K562 (cell line): ENCODE measurements at regions not wholly inside any gene's neighbourhood (a gene's known extent, or its start where the extent isn't known, plus 50 kb on each side); places are given as distances from the start of the nearest gene placed in this dataset.

Experiments
- ATAC-seq: fragments of 200-7000 bp; cut with Tn5 transposase; 3 replicates; pipeline ENCODE4 v1.9.1; 2020; ENCODE audit warnings: moderate library complexity
- BruUV-seq: library from RNA; stranded (reverse); fragments of 400-500 nt; replicated peaks from 2 replicates; lab custom pipeline; 2021; lab: Mats Ljungman, UMichigan
- CTCF ChIA-PET: fragments of 300-600 bp; formaldehyde crosslinking; extraction: SDS; loops from one replicate; lab custom pipeline; 2021; ENCODE audit warnings: low intra/inter-chr PET ratio; lab: Yijun Ruan, JAX
- POLR2A ChIA-PET: fragments of 300-600, 350-650 bp; sonication (Branson Sonifier 250); formaldehyde crosslinking; extraction: SDS; loops from one replicate; lab custom pipeline; 2021; ENCODE audit warnings: antibody characterized with exemption, inconsistent platforms; lab: Yijun Ruan, JAX
- DNase-seq, 4 experiments: peaks; one replicate each; pipeline versions ENCODE4 v3.0.0 to v3.0.0-alpha.2; 2011 to 2018; ENCODE audit warnings: low spot score in 3 of 4, mixed read lengths in 3 of 4; ENCODE audit errors: extremely low read depth in 1 of 4
- FAIRE-seq: peaks from 2 replicates; lab custom pipeline; 2011; peaks lifted over from hg19 to GRCh38; lab: Jason Lieb, UNC
- H2AFZ ChIP-seq: 2 replicates; pipeline ENCODE4 v1.6.0; 2011; ENCODE audit warnings: low read depth, low read length, control low read depth, inconsistent platforms
- H3K27ac ChIP-seq: fragments of 200-600 bp; 3 replicates; pipeline ENCODE4 v1.8.0; 2011; ENCODE audit warnings: low read depth, mild to moderate bottlenecking, control low read depth, inconsistent platforms, low read length, moderate library complexity, mixed read lengths; ENCODE audit errors: extremely low read depth
- H3K27me3 ChIP-seq, 2 experiments: fragments of 300-600 bp in 1 of 2; 2 replicates in 1 of 2; 3 replicates in 1 of 2; pipeline versions ENCODE4 v1.6.0 to v1.8.0; 2011; ENCODE audit warnings: inconsistent platforms in 2 of 2, low read length in 2 of 2, mild to moderate bottlenecking in 1 of 2, mixed read lengths in 1 of 2, moderate library complexity in 1 of 2; ENCODE audit not compliant: control insufficient read depth in 2 of 2, insufficient read depth in 2 of 2
- H3K36me3 ChIP-seq: fragments of 300-600 bp; 3 replicates; pipeline ENCODE4 v1.8.0; 2011; ENCODE audit warnings: mild to moderate bottlenecking, low read length, inconsistent platforms; ENCODE audit not compliant: control insufficient read depth, insufficient read depth
- H3K4me1 ChIP-seq, 2 experiments: fragments of 200-600 bp in 1 of 2; replicated peaks in 1 of 2; 2 replicates in 1 of 2; 3 replicates in 1 of 2; pipeline versions ENCODE4 v1.5.1 to v1.8.0; 2011; ENCODE audit warnings: inconsistent platforms in 2 of 2, low read length in 2 of 2, mild to moderate bottlenecking in 1 of 2, mixed read lengths in 1 of 2, moderate library complexity in 1 of 2; ENCODE audit not compliant: control insufficient read depth in 2 of 2, insufficient read depth in 2 of 2
- H3K4me2 ChIP-seq: 2 replicates; pipeline ENCODE4 v1.6.1; 2011; ENCODE audit warnings: low read length, control low read depth, inconsistent platforms, mixed read lengths; ENCODE audit not compliant: insufficient read depth
- H3K4me3 ChIP-seq: fragments of 200-600 bp; sonication (generic), shearing (Covaris generic); 2 replicates; pipeline ENCODE4 v1.5.1; 2016; ENCODE audit warnings: control low read depth, inconsistent platforms
- H3K79me2 ChIP-seq: fragments of 200-600 bp; 3 replicates; pipeline ENCODE4 v1.8.0; 2011; ENCODE audit warnings: low read length, inconsistent platforms; ENCODE audit not compliant: control insufficient read depth, insufficient read depth
- H3K9ac ChIP-seq, 2 experiments: 2 replicates each; pipeline versions ENCODE4 v1.6.0 to v1.6.1; 2011; ENCODE audit warnings: low read depth in 2 of 2, low read length in 2 of 2, control low read depth in 1 of 2, inconsistent platforms in 1 of 2, mild to moderate bottlenecking in 1 of 2, mixed read lengths in 1 of 2; ENCODE audit not compliant: insufficient read depth in 1 of 2
- H3K9me1 ChIP-seq: one replicate; pipeline ENCODE4 v1.6.0; 2011; ENCODE audit warnings: inconsistent platforms, mild to moderate bottlenecking, low read length, moderate library complexity; ENCODE audit not compliant: control insufficient read depth, insufficient read depth
- H3K9me3 ChIP-seq: replicated peaks from 2 replicates; pipeline ENCODE4 v1.5.1; 2011; ENCODE audit warnings: low read depth, low read length, inconsistent platforms; ENCODE audit not compliant: control insufficient read depth, insufficient read depth
- H4K20me1 ChIP-seq: replicated peaks from 2 replicates; pipeline ENCODE4 v1.6.1; 2011; ENCODE audit warnings: low read length, inconsistent platforms, mixed read lengths; ENCODE audit not compliant: control insufficient read depth, insufficient read depth
- ASH1L ChIP-seq: fragments of 450-650 bp; IDR thresholded peaks from 2 replicates; pipeline ENCODE4 v1.6.1; 2018; ENCODE audit warnings: borderline replicate concordance, mild to moderate bottlenecking, low read depth; ENCODE audit not compliant: partially characterized antibody
- EHMT2 ChIP-seq: fragments of 450-650 bp; IDR thresholded peaks from 2 replicates; pipeline ENCODE4 v1.6.1; 2018; ENCODE audit warnings: antibody characterized with exemption
- MIER1 ChIP-seq: fragments of 450-650 bp; IDR thresholded peaks from 2 replicates; pipeline ENCODE4 v1.6.1; 2016; ENCODE audit warnings: antibody characterized with exemption, mild to moderate bottlenecking, low read depth
- NFIC ChIP-seq: fragments of 450-650 bp; IDR thresholded peaks from 2 replicates; pipeline ENCODE4 v1.6.1; 2017; ENCODE audit warnings: mild to moderate bottlenecking, inconsistent platforms
- REST ChIP-seq, 2 experiments: fragments of 450-650 bp; formaldehyde crosslinking in 1 of 2; IDR thresholded peaks; 2 replicates each; pipeline versions ENCODE4 v1.4.0 to v1.6.1; 2014 to 2020; ENCODE audit warnings: mild to moderate bottlenecking in 2 of 2, borderline replicate concordance in 1 of 2, low read depth in 1 of 2
- SMAD2 ChIP-seq: fragments of 150-350 bp; IDR thresholded peaks from 2 replicates; pipeline ENCODE4 v1.6.1; 2014; ENCODE audit warnings: low read depth, mild to moderate bottlenecking, low read length
- ZC3H4 ChIP-seq: sonication (generic); formaldehyde crosslinking; IDR thresholded peaks from 2 replicates; pipeline ENCODE4 v1.9.0; 2021; ENCODE audit warnings: missing genetic modification reagents, borderline replicate concordance
- ZEB2 ChIP-seq: fragments of 450-650 bp; IDR thresholded peaks from 2 replicates; pipeline ENCODE4 v1.6.1; 2016
- ZFPM2 ChIP-seq: fragments of 250-450 bp; sonication (Bioruptor Pico); IDR thresholded peaks from 2 replicates; pipeline ENCODE4 v1.5.1; 2022; ENCODE audit warnings: mild to moderate bottlenecking
- ZNF584 ChIP-seq: fragments of 200-800 bp; sonication (Bioruptor generic); IDR thresholded peaks from 2 replicates; pipeline ENCODE4 v1.6.1; 2016; ENCODE audit warnings: low read depth, mild to moderate bottlenecking, missing genetic modification characterization, missing compliant biosample characterization
- WGBS: fragments of 100-300 bp; shearing (Covaris generic); methylation state at CpG from one replicate; pipeline ENCODE4 v1.1.6; 2016; ENCODE audit warnings: low coverage, mixed read lengths; ENCODE audit not compliant: insufficient coverage; ENCODE audit errors: missing lambda C conversion rate; 5-methylcytosine and 5-hydroxymethylcytosine counted together
- in situ Hi-C: fragments of 300-500 bp; cut with MboI; formaldehyde crosslinking; loops from 4 replicates; pipeline ENCODE4 v1.15.0; 2018; ENCODE audit warnings: inconsistent platforms, mixed read lengths
- intact Hi-C: fragments of 100-400 bp; cut with micrococcal nuclease; formaldehyde crosslinking; loops from 2 replicates; pipeline ENCODE4 v1.14.2; 2022

GRCh38 chr3:127458696-127459604, 131.6 kb downstream of the TPRA1 start:
- CTCF ChIA-PET = no interaction called here
- POLR2A ChIA-PET = no interaction called here
- no peak overlapping the region for H2AFZ ChIP-seq
- 0 out of 3 replicates have a peak, but pooled peaks have one; percentile 25 for ATAC-seq
- H3K4me1 ChIP-seq = peaks cover 0 to 12% of the 10 kb centered on the region in 2 experiments; a peak in 2 of 5 replicates
- H3K9ac ChIP-seq = no peak overlapping the region
- 0 out of 2 replicates have a peak, but pooled peaks cover 4% of the 10 kb centered on the region for H4K20me1 ChIP-seq
- no peak for FAIRE-seq
- no peak overlapping the region for H3K27ac ChIP-seq
- no peaks in the 10 kb centered on the region for H3K9me1 ChIP-seq
- BruUV-seq = no TSS peak
- 6% methylated on average over 12 of the region's 20 CpGs for WGBS
- in situ Hi-C loops (loop anchor here (10.0 kb wide), 1 partner anchor 784 kb away; no protein-coding TSS in a partner anchor), intact Hi-C loops (loop anchor here (10.0 kb wide), 1 partner anchor 784 kb away; no protein-coding TSS in a partner anchor)
- H3K36me3 ChIP-seq = no peaks in the 10 kb centered on the region
- H3K27me3 ChIP-seq = peaks cover 2 to 34% of the 10 kb centered on the region in 2 experiments; a peak in 3 of 5 replicates
- DNase-seq = peak; percentile 41 to 57 (median 48)
- H3K4me2 ChIP-seq = no peak overlapping the region
- no peaks in the 10 kb centered on the region for H3K79me2 ChIP-seq
- no peaks in the 10 kb centered on the region for H3K9me3 ChIP-seq
- TF ChIP-seq MIER1 (peak; percentile 88), REST (IDR thresholded peaks at IDR 0.05; ENCODE audit: borderline replicate concordance) (peak; percentile 97), REST (CRISPR knock-in tag; IDR thresholded peaks at IDR 0.05; ENCODE audit: low read depth) (peak; percentile 92), ZC3H4 (CRISPR knock-in tag) (no peak), EHMT2 (peak; percentile 90), NFIC (peak; percentile 89), ZEB2 (no peak), ZFPM2 (CRISPR knock-in tag) (no peak), SMAD2 (no peak), ZNF584 (CRISPR knock-in tag) (no peak), ASH1L (no peak)
- TF ChIP-seq, all 486 proteins: peak for 4
- no peak overlapping the region for H3K4me3 ChIP-seq
